Fibroblast of lung (primary cell): ENCODE measurements at regions not wholly inside any gene's neighbourhood (a gene's known extent, or its start where the extent isn't known, plus 50 kb on each side); places are given as distances from the start of the nearest gene placed in this dataset.

Experiments
- DNase-seq, 2 donors: peaks; one replicate each; pipeline versions ENCODE4 v3.0.0 to v3.0.0-alpha.2; 2010; ENCODE audit warnings: low read depth in 2 of 2
- H2AFZ ChIP-seq: 2 replicates; pipeline ENCODE4 v1.5.1; 2012; ENCODE audit warnings: low read length, control low read depth, inconsistent platforms
- H3K27ac ChIP-seq: 2 replicates; pipeline ENCODE4 v1.5.1; 2011; ENCODE audit warnings: low read length, control low read depth; ENCODE audit not compliant: insufficient read depth
- H3K27me3 ChIP-seq: 2 replicates; pipeline ENCODE4 v1.5.1; 2011; ENCODE audit warnings: mild to moderate bottlenecking, low read length; ENCODE audit not compliant: control insufficient read depth, insufficient read depth
- H3K36me3 ChIP-seq: 2 replicates; pipeline ENCODE4 v1.5.1; 2011; ENCODE audit warnings: low read length; ENCODE audit not compliant: control insufficient read depth, insufficient read depth
- H3K4me1 ChIP-seq: 2 replicates; pipeline ENCODE4 v1.5.1; 2011; ENCODE audit warnings: low read length; ENCODE audit not compliant: control insufficient read depth, insufficient read depth; ENCODE audit errors: extremely low read depth
- H3K4me2 ChIP-seq: 2 replicates; pipeline ENCODE4 v1.5.1; 2011; ENCODE audit warnings: low read length, control low read depth; ENCODE audit not compliant: insufficient read depth; ENCODE audit errors: extremely low read depth
- H3K4me3 ChIP-seq, 4 experiments: fragments of 200-600 bp in 1 of 4; sonication (generic) in 1 of 4; replicated peaks in 1 of 4; 2 replicates each; pipeline ENCODE4 v1.5.1; 2011 to 2016; ENCODE audit warnings: low read length in 4 of 4, low read depth in 3 of 4, mild to moderate bottlenecking in 3 of 4, control low read depth in 2 of 4, inconsistent platforms in 1 of 4, mixed read lengths in 1 of 4; ENCODE audit not compliant: insufficient read depth in 1 of 4; ENCODE audit errors: control extremely low read depth in 1 of 4
- H3K79me2 ChIP-seq: 2 replicates; pipeline ENCODE4 v1.5.1; 2012; ENCODE audit warnings: mild to moderate bottlenecking, low read length, inconsistent platforms; ENCODE audit not compliant: control insufficient read depth, insufficient read depth
- H3K9ac ChIP-seq: 2 replicates; pipeline ENCODE4 v1.5.1; 2011; ENCODE audit warnings: mild to moderate bottlenecking, low read length, control low read depth; ENCODE audit not compliant: insufficient read depth
- H3K9me3 ChIP-seq: 2 replicates; pipeline ENCODE4 v1.5.1; 2012; ENCODE audit warnings: low read depth, low read length; ENCODE audit not compliant: control insufficient read depth, insufficient read depth
- H4K20me1 ChIP-seq: 2 replicates; pipeline ENCODE4 v1.5.1; 2011; ENCODE audit warnings: low read length; ENCODE audit not compliant: control insufficient read depth, insufficient read depth; ENCODE audit errors: extremely low read depth
- CTCF ChIP-seq, 2 donors: IDR thresholded peaks in 1 of 2; conservative IDR thresholded peaks in 1 of 2; 1 replicate in 1 of 2; 2 replicates in 1 of 2; pipeline ENCODE4 v1.5.1; 2011 to 2012; ENCODE audit warnings: low read length in 2 of 2, control low read depth in 1 of 2, inconsistent platforms in 1 of 2, low read depth in 1 of 2, mild to moderate bottlenecking in 1 of 2
- EZH2 ChIP-seq: IDR thresholded peaks from 2 replicates; pipeline ENCODE4 v1.5.1; 2012; ENCODE audit warnings: low read length, control low read depth, mild to moderate bottlenecking; ENCODE audit errors: missing control alignments

DNA sequence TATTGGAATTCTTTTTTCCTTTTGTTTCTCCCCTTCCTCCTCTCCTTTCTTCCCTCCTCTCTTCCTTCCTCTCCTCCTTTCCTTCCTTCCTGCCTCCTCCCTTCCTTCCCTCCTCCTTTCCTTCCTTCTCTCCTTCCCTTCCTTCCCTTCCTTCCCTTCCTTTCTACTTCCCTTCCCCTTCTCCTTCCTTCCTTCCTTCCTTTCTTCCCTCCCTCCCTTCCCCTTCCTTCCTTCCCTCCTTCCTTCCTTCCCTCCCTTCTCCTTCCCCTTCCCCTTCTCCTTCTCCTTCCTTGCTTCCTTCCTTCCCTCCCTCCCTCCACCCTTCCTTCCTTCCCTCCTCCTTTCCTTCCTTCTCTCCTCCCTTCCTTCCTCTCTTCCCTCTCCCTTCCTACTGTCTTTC is 431.0 kb upstream of the MEIS1 start:
- no peaks in the 10 kb centered on the region for H3K27me3 ChIP-seq
- no peak overlapping the region for H3K4me2 ChIP-seq
- no peaks in the 10 kb centered on the region for H3K4me1 ChIP-seq
- H3K9me3 ChIP-seq = no peaks in the 10 kb centered on the region
- no peak for DNase-seq
- H4K20me1 ChIP-seq = no peaks in the 10 kb centered on the region
- H3K9ac ChIP-seq = no peak overlapping the region
- H3K36me3 ChIP-seq = no peaks in the 10 kb centered on the region
- H3K4me3 ChIP-seq = no peak overlapping the region
- no peaks in the 10 kb centered on the region for H3K79me2 ChIP-seq
- TF ChIP-seq EZH2 (no peak), CTCF (conservative IDR thresholded peaks at IDR 0.05 in 1 of 2, IDR thresholded peaks at IDR 0.05 in 1 of 2; ENCODE audit: low read depth in 1 of 2, low read length in 2 of 2) (no peak)
- no peak overlapping the region for H3K27ac ChIP-seq
- no peak overlapping the region for H2AFZ ChIP-seq

GRCh38 chr2:66001538-66001937 is 433.4 kb upstream of the MEIS1 start:
- DNase-seq = no peak
- Histone ChIP-seq H2AFZ (no peak overlapping the region), H3K9ac (no peak overlapping the region)

DNA sequence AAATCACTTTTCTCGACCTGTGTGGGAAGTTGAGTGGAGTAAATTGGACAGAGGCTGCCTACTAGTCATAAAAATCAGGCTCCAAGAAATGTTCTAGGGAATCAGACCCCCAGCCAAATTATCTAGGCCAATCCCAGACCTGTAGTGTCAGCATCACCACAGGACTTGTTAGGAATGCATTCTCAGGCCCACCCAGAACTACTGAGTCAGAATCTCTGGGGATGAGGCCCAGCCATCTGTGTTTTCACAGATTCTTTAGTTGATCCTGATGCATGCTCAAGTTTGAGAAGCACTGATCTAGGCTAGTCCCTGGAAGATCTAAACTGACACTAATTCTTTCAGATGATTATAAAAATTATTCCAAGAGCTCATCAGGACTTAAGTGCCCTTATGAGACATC is 434.0 kb upstream of the MEIS1 start:
- Histone ChIP-seq H3K27me3 (no peaks in the 10 kb centered on the region), H4K20me1 (no peaks in the 10 kb centered on the region), H3K79me2 (no peaks in the 10 kb centered on the region), H3K4me2 (no peak overlapping the region), H3K4me3 (no peak overlapping the region), H3K27ac (no peak overlapping the region), H3K9me3 (no peaks in the 10 kb centered on the region), H3K4me1 (no peaks in the 10 kb centered on the region), H3K36me3 (no peaks in the 10 kb centered on the region), H2AFZ (no peak overlapping the region), H3K9ac (no peak overlapping the region)
- no peak for DNase-seq
- TF ChIP-seq EZH2 (no peak), CTCF (conservative IDR thresholded peaks at IDR 0.05 in 1 of 2, IDR thresholded peaks at IDR 0.05 in 1 of 2; ENCODE audit: low read depth in 1 of 2, low read length in 2 of 2) (no peak)

More at GRCh38 chr2:66001538-66001937, 433.4 kb upstream of the MEIS1 start:
- no peak overlapping the region for H3K27ac ChIP-seq
- no peaks in the 10 kb centered on the region for H4K20me1 ChIP-seq
- H3K79me2 ChIP-seq = no peaks in the 10 kb centered on the region
- H3K9me3 ChIP-seq = no peaks in the 10 kb centered on the region
- no peak overlapping the region for H3K4me3 ChIP-seq
- no peak overlapping the region for H3K4me2 ChIP-seq
- H3K36me3 ChIP-seq = no peaks in the 10 kb centered on the region
- H3K4me1 ChIP-seq = no peaks in the 10 kb centered on the region
- no peaks in the 10 kb centered on the region for H3K27me3 ChIP-seq
- TF ChIP-seq EZH2 (no peak), CTCF (conservative IDR thresholded peaks at IDR 0.05 in 1 of 2, IDR thresholded peaks at IDR 0.05 in 1 of 2; ENCODE audit: low read depth in 1 of 2, low read length in 2 of 2) (no peak)
